ENCODE measurements at regions not wholly inside any gene's neighbourhood (a gene's known extent, or its start where the extent isn't known, plus 50 kb on each side); places are given as distances from the start of the nearest gene placed in this dataset.

DNA sequence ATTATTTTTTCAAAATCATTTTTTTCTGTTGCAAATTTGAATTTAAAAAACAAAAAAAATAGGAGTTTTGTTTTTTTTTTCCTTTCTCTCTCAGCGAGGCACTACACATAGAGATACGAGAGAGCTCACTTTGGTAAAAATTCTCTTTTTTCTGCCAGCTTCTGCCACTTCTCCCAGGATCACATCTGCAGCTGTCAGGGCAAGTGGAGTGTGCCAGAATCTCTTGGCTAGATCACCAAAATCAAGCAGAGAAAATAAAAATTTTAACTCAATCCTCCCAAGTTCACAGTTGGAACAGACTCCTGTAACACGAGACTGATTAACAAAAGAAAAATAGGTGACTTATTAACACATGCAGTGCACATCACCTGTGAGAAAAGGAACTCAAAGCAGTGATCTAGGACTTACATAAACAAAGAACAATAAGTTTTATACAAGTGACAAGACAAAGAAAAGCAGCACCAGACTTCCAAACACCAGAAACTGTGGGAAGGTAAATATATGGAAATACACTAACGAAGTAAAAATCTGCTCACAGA is 213.2 kb upstream of the ZFP42 start:
- DNase-seq (ENCODE audit: low read depth) = no peak

DNA sequence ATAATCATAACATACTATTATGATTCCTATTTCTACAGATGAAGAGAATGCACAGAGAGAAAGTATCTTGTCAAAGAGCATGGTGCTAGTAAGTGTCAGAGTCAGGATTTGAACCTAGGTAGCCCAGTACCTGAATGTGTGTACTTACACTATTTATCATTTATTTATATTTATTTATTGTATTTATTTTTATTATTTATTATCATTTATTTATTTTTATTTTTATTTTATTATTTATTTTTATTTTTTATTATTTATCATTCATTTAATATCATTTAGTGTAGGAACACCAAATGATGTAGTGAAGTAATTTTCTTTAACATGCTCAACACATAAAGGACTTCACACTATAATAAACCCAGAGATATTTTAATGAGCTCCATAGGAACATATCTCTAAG is 209.4 kb upstream of the ZFP42 start:
- no peak for DNase-seq (ENCODE audit: low read depth)

DNA sequence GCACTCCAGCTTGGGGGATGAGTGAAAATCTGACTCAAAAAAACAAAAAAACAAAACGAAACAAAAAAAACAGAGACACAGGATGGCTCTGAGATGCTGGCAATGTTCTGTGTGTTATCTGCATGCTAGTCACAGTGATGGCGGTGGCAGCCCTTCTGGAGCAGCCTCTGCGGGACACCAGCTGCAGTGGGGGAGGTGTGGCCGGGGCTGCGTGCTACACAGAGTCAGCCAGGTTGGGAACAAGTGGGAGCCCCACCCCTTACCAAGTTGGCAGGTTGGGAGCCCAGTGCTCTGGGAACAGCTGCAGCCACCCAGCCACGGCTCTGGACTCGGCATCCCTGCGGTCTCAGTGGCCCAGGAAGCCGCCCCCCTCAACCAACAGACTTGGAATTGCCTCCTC is 206.5 kb upstream of the ZFP42 start:
- no peak for DNase-seq (ENCODE audit: low read depth)

DNA sequence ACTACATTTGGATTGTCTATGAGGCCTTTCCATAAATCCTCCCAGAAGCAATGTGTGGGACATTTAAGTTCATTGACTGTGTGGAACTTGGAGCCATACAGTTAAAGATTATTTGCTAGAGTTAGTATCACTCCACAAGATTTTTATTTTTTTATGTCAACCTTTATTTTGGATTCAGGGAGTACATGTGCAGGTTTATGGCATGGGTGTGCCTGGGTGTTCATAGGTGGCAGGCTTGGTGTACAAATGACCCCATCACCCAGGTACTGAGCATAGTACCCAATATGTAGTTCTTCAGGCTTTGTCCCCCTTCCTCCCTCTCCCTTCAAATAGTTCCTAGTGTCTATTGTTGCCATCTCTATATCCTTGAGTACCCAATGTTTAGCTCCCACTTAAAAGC is 199.8 kb upstream of the ZFP42 start:
- DNase-seq (ENCODE audit: low read depth) = no peak

DNA sequence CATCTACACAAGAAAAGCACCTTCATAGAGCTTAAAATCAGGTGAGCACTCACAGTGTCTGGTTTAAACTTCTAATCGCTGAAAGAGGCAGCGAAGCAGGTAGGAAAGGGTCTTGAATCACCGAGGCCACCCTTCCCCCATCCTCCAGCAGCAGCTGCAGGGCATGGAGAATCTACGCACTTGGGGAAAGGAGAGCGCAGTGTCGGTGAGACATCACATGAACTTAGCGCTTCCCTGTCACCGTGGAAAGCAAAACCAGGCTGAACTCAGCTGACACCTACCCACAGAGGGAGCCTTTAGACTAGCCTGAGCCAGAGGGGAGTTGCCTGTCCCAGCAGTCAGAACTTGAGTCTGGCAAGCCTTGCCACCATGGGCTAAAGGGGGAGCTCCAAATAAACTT is 197.2 kb upstream of the ZFP42 start:
- no peak for DNase-seq (ENCODE audit: low read depth)

DNA sequence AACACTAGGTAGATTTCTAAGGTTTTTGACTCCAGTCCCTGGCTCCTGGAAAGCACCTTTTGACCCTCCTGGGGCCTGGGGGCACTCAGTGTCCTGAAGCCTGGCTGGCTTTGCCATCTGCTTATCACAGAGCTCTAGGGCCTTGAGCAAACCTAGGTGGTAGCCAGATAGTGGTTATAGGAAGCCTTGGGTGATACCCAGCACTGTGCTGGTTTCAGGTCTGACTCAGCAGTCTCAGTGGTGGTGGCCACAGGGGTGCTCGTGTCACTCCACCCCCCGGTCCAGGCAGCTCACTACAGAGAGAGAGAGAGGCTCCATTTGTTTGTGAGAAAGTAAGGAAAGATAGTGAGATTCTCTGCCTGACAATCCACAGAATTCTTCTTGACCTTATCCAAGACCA is 195.8 kb upstream of the ZFP42 start:
- no peak for DNase-seq (ENCODE audit: low read depth)

DNA sequence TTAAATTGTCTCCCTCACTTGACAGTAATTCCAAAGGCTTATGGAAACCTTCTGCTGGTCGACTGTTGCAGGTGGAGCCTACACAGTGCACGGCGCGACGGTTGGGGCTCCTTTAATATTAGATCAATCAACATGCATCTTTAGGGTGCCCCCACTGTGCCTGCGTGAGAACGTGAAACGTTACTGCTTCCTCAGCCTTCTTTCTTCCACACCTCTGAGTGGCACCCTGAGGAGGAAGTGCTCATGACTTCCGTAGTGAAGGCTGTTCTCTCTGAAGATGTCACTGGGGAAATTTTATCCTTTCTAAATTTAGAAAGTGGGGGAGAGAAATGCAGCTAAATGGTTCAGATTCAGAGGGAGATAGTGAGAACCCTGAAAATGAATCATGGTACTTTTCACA is 184.0 kb upstream of the ZFP42 start:
- no peak for DNase-seq (ENCODE audit: low read depth)

DNA sequence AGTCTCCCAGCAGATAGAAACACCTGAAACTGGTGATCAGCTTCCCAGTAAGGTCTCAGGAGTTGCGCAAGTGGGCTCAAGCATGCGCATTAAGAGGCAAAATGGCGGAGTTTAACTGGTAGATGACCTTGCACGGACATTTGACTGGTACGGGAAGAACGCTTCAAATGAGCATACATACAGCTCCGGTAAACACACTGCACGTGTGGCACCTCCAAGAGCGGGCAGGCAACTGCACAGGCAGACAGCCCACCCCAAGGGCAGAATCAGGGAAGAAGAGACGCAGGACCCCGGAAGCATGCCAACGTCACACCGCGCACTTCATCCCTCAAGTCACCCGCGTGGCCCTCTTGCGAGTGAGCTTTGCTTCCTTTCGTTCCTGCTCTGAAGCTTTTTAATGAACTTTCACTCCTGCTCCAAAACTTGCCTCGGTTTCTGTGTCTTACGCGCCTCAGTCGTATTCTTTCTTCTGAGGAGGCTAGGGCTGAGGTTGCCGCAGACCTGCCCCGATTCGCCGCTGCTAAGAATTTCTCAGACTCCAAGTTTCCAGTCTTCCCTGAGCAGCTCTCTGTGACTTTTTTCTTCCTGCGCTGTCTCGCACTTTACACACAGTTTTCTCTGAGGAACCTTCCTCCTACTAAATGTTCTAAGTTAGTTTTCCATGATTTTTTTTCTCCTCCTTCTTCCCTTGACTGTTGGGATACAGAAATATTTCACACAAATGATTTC is 180.7 kb upstream of the ZFP42 start:
- no peak for DNase-seq (ENCODE audit: low read depth)

DNA sequence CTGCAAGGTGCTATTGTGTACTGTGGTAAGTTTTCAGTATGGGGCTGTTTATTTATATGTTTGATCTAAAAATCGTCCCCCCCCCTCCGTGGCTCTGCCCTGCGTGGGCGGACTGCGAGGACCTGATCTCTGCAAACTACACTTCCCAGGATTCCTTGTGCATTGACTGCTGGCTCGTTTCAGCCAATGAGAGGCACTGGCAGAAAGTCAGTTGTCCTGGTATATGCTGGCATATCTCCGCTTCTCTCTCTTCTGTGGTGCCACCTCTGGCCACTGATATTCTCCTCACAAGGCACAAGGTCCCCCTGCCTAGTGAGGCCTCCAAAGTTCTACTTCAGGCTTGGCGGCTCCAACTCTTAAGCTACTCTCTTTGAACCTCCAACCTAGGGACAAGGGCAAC is 168.8 kb upstream of the ZFP42 start:
- DNase-seq (ENCODE audit: low read depth) = no peak

DNA sequence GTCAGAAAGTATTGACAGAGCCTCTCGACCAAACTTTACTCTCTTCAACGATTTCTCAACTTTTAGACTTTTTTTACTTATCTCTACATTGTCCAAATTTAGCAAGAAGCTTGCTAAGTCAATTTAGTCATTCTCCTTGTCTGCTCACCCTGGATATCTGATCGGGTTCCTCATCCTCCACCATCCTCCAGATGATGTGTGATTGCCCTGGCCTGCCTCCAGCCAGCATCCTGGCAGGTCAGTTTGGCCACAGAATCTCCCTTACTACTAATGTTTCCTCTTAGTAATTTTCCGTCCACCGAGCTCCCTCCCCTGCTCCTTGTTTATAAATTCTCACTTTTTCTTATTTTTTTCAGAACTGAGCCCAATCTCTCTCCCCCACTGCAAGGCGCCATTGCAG is 167.9 kb upstream of the ZFP42 start:
- DNase-seq (ENCODE audit: low read depth) = no peak

DNA sequence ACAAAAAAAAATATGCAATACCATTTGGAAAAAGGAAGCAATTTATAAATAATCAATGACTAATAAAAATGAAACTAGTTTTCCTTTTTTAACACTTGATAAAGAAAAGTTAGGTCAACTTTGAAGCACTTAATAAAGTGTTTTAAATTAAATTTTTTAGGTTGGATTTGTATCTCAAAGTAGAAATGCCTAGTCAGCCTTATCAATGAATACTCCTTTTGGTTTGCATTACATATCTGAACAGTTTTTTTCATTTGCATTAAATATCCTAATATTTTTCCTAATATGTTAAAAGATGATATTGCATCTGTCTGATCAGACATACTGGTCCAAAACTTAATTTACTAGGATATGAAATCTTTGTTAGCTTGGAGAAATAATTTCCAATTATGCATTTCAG is 155.8 kb upstream of the ZFP42 start:
- DNase-seq (ENCODE audit: low read depth) = no peak

DNA sequence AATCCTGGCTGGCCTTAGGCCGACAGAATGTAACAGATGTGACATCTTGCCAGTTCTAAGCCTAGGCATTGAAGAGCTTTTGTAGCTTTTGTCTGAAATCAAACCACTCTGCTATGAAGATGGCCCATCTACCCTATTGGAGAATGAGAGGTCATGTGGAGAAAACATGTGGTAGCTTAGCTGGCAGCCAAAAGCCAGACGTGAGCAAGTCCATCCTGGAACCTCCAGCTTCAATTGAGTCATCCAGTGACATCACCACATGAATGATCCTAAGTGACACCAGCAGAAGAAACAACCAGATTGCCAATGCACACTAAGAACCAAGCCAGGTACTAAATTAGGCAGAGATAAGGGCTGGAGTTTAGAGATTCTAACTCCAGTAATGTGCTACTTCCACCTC is 154.8 kb upstream of the ZFP42 start:
- no peak for DNase-seq (ENCODE audit: low read depth)

DNA sequence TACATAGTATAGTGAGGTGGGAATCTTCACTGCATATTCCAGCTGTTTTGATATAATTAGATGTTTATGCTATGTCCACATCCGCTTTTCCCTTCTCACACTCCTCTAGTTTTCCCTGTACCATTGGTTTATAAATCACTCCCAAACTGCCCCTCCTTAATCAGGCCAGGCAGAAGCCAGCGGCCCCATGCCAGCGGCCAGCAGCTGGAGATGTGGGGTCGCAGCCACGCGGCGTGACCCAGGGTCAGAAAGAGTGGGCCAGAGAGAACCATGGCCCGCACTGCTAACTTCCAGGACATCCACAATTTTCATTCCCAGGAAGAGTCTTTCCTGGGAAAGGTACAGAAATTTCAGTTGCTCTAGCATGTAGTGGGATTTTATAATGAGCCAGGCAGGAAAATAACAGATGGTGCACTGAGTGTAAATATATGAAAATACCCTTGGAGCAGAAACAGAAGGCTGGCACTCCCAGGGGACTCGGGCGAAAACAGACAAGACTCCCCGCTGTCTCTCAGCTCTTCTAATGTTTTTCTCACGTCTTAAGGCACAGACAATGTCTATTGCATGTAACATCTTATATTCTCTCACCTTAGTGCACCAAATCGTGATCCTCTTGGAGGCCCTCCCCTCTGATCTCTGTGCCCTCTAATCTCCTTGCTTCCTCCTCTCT is 145.9 kb upstream of the ZFP42 start:
- no peak for DNase-seq (ENCODE audit: low read depth)

DNA sequence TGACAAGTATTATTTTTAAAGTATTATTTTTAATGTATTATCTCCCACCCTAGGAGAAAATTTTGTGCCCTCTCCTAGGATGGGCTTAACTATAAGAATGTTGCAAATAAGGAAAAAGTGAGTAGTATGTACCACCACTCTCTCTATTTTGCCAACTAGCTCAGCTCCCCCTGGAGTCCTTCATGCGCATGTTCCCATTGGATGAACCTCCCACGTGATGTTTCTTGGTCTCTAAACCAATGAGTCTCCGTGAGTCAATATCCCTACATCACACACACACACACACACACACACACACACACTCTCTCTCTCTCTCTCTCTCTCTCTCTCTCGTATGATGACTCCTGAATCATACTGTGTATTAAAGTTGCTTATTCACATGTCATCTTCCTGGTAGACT is 129.7 kb upstream of the ZFP42 start:
- DNase-seq (ENCODE audit: low read depth) = no peak

DNA sequence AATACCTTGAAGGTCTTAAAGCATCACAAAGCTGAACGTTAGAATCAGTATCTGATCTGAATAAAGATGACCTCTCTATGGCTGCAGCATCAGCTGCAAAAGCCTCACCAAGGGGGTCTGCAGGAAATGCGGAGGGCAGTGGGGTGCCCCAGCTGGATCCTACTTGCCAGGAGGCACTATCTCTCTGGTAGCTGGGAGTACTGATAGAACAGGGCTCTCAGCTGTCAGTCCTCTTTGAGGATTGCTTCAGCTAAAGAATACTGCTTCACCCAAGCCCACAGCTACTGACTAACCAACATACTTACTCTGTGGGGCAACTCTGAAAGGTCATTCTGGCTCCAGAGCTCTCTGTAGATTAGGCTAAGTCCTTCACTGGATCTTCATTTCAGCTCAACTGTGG is 112.5 kb upstream of the ZFP42 start:
- no peak for DNase-seq (ENCODE audit: low read depth)

DNA sequence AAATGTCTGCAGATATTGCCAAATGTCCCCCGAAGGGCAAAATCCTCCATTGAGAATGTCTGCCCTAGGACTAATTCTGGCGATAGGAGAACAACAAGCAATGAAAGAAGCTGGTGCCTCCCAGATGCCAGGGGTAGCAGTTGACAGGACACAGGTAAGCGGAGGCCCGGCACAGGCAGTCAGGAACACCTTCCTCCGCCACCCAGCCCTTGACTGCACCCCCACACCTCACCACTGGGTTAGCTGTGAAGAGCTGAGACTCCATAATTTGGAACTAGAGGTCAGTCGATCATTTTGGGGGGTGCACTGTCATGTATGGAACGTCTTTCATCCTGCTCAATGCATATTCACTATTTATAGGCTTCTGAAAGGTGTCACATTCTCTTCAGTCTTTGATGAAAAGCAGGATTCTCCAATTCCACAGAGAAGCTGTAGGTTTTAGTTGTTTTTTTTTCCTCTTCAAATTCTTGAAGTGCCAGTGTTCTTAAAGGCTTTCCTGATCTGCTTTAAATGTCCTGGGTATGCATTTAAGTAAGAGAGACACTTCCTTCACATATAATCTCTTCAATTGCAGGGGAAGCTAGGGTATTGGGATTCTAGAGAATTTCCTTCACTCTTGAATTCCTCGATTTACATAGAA is 111.6 kb upstream of the ZFP42 start:
- DNase-seq (ENCODE audit: low read depth) = no peak

DNA sequence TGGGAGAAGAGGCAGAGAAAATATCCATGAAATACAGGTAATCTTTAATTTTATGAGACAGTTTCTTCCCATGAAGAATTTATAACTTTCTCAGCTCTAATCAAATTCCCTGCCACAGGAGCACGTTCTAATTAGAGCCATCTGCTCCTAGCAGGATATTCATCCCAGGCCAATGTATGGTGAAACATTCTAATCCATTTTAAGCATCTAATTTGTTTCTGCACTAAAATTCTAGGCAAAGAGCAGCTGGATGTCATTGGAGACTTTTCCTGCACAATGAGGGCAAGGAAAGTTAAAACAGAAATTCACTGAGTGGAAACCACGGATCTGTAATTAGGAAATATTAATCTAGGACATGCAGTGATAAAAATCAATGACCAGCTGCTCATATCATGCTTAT is 107.7 kb upstream of the ZFP42 start:
- no peak for DNase-seq (ENCODE audit: low read depth)

DNA sequence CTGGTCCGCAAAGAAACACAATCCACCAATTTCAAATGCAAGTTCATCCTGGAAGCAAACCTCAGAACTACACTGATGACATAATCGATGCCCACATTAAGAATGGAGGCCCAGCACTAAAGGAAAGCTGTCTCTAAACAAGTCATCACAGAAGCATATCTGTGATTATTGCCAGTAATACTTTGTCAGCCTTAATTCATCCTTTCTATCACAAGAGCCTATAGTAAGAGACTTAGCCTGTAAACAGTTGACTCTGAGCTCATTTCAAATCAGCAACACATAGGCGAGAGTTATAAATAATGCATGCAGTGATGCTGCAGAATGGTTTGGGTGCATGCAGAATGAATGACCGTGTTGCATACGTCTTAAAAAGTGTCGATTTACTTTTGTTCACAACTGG is 105.9 kb upstream of the ZFP42 start:
- DNase-seq (ENCODE audit: low read depth) = no peak

DNA sequence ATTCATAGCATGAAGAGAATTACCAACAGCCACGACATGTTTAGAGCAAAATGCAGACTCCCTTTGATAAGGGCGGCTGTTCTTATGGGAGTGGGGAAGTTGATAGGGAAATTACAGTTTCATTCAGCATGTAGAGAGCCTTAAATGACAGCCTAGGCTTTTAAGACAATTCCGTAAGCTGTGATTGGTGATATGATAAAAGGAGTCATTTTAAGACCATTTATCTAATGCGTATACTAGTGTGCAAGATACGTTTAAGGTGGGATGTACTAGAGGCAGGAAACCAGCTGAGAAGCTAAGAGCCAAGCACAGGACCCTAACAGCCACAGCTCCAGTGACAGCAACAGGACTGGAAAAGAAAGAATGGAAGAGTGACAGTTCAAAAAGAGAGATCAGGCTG is 102.2 kb upstream of the ZFP42 start:
- DNase-seq (ENCODE audit: low read depth) = no peak

DNA sequence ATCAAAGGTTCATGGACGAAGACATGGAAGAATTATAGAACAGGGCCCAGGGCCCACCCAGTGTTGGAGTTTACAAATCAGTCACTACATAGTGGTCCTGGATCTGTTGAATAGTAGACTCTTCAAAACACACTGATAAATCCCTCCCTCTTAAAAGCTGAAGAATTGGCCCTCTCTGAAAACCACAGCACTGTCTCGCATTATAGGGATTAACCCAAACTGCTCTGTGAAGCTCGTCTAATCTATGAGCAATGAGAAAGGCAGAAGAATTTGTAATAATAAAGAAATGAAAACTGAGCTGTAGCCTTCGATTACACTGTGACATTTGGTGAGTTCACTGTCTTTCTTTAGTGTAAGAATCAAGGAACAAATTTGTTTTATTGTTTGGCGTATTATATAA is 92.5 kb upstream of the ZFP42 start:
- DNase-seq (ENCODE audit: low read depth) = no peak

DNA sequence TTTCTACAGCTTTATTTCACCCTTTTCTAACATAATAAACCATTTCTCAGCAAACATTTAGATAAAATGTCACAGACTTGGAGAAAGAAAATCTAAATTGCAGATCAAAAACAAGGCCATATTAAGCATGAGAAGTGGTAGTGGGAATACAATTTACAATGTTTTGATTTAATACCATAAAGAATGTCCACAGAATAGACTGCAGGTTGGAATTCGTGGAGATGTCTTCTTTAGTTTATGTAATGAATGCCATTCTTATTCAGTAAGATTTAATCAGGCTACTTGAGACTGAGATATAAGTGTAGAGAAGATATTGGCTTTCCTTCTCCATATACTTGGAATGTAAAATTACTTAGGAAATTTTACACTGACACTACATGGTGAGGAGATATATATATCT is 91.9 kb upstream of the ZFP42 start:
- DNase-seq (ENCODE audit: low read depth) = no peak

DNA sequence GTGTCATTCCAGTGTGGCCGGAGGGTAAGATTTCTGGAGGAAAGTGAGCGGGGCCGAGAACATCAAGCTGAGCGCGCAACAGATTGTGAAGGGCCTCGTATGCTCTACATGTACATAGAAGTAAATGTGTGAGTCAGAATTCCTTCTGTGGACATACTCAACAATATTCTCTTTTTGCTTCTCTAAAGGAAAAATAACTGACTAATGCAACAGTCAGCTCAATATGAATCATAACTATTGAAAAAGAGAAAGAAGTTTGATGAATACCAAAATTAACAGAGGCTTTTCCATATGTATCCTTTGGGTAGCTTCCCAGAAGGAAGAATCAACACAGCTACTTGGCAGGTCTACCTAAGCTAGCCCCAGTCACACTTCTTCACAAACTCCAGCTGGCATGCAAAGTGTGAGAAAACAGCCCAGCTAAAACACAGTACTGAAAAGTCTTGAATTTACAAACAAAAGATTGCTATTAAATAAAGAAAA is 87.5 kb upstream of the ZFP42 start:
- DNase-seq (ENCODE audit: low read depth) = no peak

DNA sequence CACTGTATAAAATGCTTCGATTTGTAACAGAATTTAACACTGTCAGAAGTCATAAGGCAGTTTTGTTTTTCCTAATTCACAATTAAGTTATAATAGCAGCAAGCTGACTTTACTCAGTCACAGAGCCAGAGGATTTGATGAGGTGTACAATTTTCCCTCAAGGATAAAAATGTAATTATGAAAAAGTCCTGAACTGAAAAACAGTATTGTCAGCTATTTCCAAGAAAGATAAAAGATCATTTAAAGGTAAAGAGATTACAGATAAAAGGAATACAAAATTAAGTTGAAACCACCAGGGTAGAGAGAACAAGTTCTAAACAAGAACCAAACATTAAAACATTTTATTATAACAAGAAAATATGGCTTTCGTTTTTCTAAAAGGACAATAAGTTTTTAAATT is 86.8 kb upstream of the ZFP42 start:
- DNase-seq (ENCODE audit: low read depth) = no peak

Measured in amniotic epithelial cell (primary cell).